HEK293 (cell line): ENCODE measurements at regions not wholly inside any gene's neighbourhood (a gene's known extent, or its start where the extent isn't known, plus 50 kb on each side); places are given as distances from the start of the nearest gene placed in this dataset.

ENCODE experiments used
- CTCF ChIA-PET: fragments of 350-600 bp; formaldehyde crosslinking; extraction: SDS; loops from one replicate; lab custom pipeline; 2021; ENCODE audit warnings: antibody characterized with exemption; lab: Yijun Ruan, JAX
- POLR2A ChIA-PET: fragments of 300-600 bp; formaldehyde crosslinking; extraction: SDS; loops from one replicate; lab custom pipeline; 2020; ENCODE audit warnings: antibody characterized with exemption, inconsistent platforms; lab: Yijun Ruan, JAX
- H3K27ac ChIP-seq: fragments of 200-500 bp; sonication (Bioruptor generic); 2 replicates; pipeline ENCODE4 v1.5.1; 2014; ENCODE audit warnings: low read depth, low read length, control low read depth, inconsistent platforms; ENCODE audit errors: extremely low read depth
- H3K36me3 ChIP-seq, 2 experiments: fragments of 200-500 bp in 1 of 2; sonication (Bioruptor generic) in 1 of 2; 1 replicate in 1 of 2; 2 replicates in 1 of 2; pipeline ENCODE4 v1.5.1; 2014 to 2017; ENCODE audit warnings: inconsistent platforms in 2 of 2, low read length in 2 of 2; ENCODE audit not compliant: control insufficient read depth in 2 of 2, insufficient read depth in 1 of 2
- H3K4me1 ChIP-seq: fragments of 200-500 bp; sonication (Bioruptor generic); 2 replicates; pipeline ENCODE4 v1.5.1; 2014; ENCODE audit warnings: mild to moderate bottlenecking, low read length, inconsistent platforms; ENCODE audit not compliant: control insufficient read depth, insufficient read depth
- H3K4me3 ChIP-seq: 2 replicates; pipeline ENCODE4 v1.5.1; 2011; ENCODE audit warnings: low read depth, mild to moderate bottlenecking, control low read depth, low read length, moderate library complexity
- H3K9me3 ChIP-seq: fragments of 200-500 bp; sonication (Bioruptor generic); 2 replicates; pipeline ENCODE4 v1.5.1; 2014; ENCODE audit warnings: low read depth, low read length, inconsistent platforms; ENCODE audit not compliant: control insufficient read depth, insufficient read depth
- BCL11B ChIP-seq: fragments of 450-650 bp; formaldehyde crosslinking; IDR thresholded peaks from 2 replicates; pipeline ENCODE4 v1.5.1; 2016; ENCODE audit warnings: low read depth, missing biosample characterization, missing genetic modification characterization
- GLI2 ChIP-seq: fragments of 450-650 bp; formaldehyde crosslinking; IDR thresholded peaks from 2 replicates; pipeline ENCODE4; 2017; ENCODE audit warnings: missing biosample characterization, missing genetic modification characterization, low read depth, borderline replicate concordance
- GLIS2 ChIP-seq: fragments of 450-650 bp; formaldehyde crosslinking; IDR thresholded peaks from 2 replicates; pipeline ENCODE4 v1.5.1; 2016; ENCODE audit warnings: missing biosample characterization, missing genetic modification characterization
- KLF1 ChIP-seq: fragments of 450-650 bp; formaldehyde crosslinking; IDR thresholded peaks from 2 replicates; pipeline ENCODE4 v1.5.1; 2016; ENCODE audit warnings: missing biosample characterization, missing genetic modification characterization
- KLF10 ChIP-seq: fragments of 450-650 bp; IDR thresholded peaks from 2 replicates; pipeline ENCODE4 v1.5.1; 2018; ENCODE audit warnings: missing biosample characterization, mild to moderate bottlenecking, missing genetic modification characterization
- YY2 ChIP-seq: fragments of 450-650 bp; formaldehyde crosslinking; IDR thresholded peaks from 2 replicates; pipeline ENCODE4 v1.5.1; 2016; ENCODE audit warnings: missing biosample characterization, missing genetic modification characterization
- ZBTB17 ChIP-seq: fragments of 450-650 bp; formaldehyde crosslinking; IDR thresholded peaks from 2 replicates; pipeline ENCODE4 v1.5.1; 2016; ENCODE audit warnings: missing biosample characterization, missing genetic modification characterization
- ZBTB7A ChIP-seq: fragments of 450-650 bp; formaldehyde crosslinking; IDR thresholded peaks from 2 replicates; pipeline ENCODE4 v1.5.1; 2016; ENCODE audit warnings: low read depth, missing biosample characterization, missing genetic modification characterization
- ZEB2 ChIP-seq: fragments of 450-650 bp; formaldehyde crosslinking; IDR thresholded peaks from 2 replicates; pipeline ENCODE4 v1.5.1; 2016; ENCODE audit warnings: missing biosample characterization, missing genetic modification characterization
- ZNF10 ChIP-seq: fragments of 450-650 bp; formaldehyde crosslinking; IDR thresholded peaks from 2 replicates; pipeline ENCODE4 v1.5.1; 2017; ENCODE audit warnings: missing biosample characterization, missing genetic modification characterization
- ZNF16 ChIP-seq: fragments of 450-650 bp; formaldehyde crosslinking; IDR thresholded peaks from 2 replicates; pipeline ENCODE4 v1.5.1; 2016; ENCODE audit warnings: low read depth, missing biosample characterization, missing genetic modification characterization
- ZNF169 ChIP-seq: fragments of 450-650 bp; formaldehyde crosslinking; IDR thresholded peaks from 2 replicates; pipeline ENCODE4 v1.5.1; 2016; ENCODE audit warnings: missing biosample characterization, missing genetic modification characterization
- ZNF19 ChIP-seq: fragments of 450-650 bp; formaldehyde crosslinking; IDR thresholded peaks from 2 replicates; pipeline ENCODE4; 2016; ENCODE audit warnings: missing biosample characterization, missing genetic modification characterization, low read depth
- ZNF24 ChIP-seq: fragments of 450-650 bp; formaldehyde crosslinking; IDR thresholded peaks from 2 replicates; pipeline ENCODE4 v1.5.1; 2016; ENCODE audit warnings: missing biosample characterization, missing genetic modification characterization
- ZNF571 ChIP-seq: fragments of 450-650 bp; formaldehyde crosslinking; IDR thresholded peaks from 2 replicates; pipeline ENCODE4 v1.5.0; 2017; ENCODE audit warnings: missing biosample characterization, missing genetic modification characterization
- ZNF701 ChIP-seq: fragments of 450-650 bp; formaldehyde crosslinking; IDR thresholded peaks from 2 replicates; pipeline ENCODE4 v1.5.1; 2016; ENCODE audit warnings: missing biosample characterization, missing genetic modification characterization
- TF ChIP-seq, protein P1 (sequence below): fragments of 450-650 bp; formaldehyde crosslinking; IDR thresholded peaks from 2 replicates; pipeline ENCODE4 v1.5.1; 2016; ENCODE audit warnings: missing biosample characterization, missing genetic modification characterization
- TF ChIP-seq, protein P2 (sequence below): fragments of 450-650 bp; formaldehyde crosslinking; IDR thresholded peaks from 2 replicates; pipeline ENCODE4 v1.5.1; 2017; ENCODE audit warnings: missing biosample characterization, missing genetic modification characterization
- TF ChIP-seq, protein P3 (sequence below): fragments of 450-650 bp; formaldehyde crosslinking; IDR thresholded peaks from 2 replicates; pipeline ENCODE4 v1.5.1; 2016; ENCODE audit warnings: missing biosample characterization, missing genetic modification characterization
- TF ChIP-seq, protein P4 (sequence below): fragments of 450-650 bp; formaldehyde crosslinking; optimal IDR thresholded peaks from 2 replicates; pipeline ENCODE3; 2016; ENCODE audit warnings: missing biosample characterization, mild to moderate bottlenecking, missing genetic modification characterization

DNA sequence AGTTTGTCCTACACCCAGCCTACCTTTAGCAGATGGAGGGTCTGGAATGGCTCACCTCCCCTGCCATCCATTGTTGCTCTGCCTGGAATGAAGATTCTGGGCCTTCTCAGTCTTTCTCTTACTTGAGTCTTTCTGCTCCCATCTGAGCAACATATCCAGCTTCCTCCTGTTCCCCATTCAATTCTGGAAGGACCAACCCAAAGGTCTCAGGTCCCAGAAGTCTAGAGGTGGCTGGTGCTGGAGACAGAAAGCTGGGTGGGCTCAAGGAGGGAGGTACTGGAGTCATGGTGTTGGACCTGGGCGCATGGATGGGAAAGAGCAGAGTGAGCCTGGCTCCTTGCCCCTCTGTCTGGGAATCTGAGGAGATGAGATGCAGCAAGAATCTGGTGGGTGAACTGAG, 93.5 kb upstream of the SIX3 start:
- no peak overlapping the region for H3K4me3 ChIP-seq
- POLR2A ChIA-PET, result no interaction called here
- H3K9me3 ChIP-seq, result no peaks in the 10 kb centered on the region
- H3K36me3 ChIP-seq, result no peaks in the 10 kb centered on the region
- H3K4me1 ChIP-seq, result no peaks in the 10 kb centered on the region
- TF ChIP-seq ZNF169 (tag by site-specific recombination), result no peak
- TF ChIP-seq ZNF24 (tag by site-specific recombination), result no peak
- TF ChIP-seq, protein P1, sequence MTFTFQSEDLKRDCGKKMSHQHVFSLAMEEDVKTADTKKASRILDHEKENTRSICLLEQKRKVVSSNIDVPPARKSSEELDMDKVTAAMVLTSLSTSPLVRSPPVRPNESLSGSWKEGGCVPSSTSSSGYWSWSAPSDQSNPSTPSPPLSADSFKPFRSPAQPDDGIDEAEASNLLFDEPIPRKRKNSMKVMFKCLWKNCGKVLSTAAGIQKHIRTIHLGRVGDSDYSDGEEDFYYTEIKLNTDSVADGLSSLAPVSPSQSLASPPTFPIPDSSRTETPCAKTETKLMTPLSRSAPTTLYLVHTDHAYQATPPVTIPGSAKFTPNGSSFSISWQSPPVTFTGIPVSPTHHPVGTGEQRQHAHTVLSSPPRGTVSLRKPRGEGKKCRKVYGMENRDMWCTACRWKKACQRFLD (tag by site-specific recombination), result no peak
- TF ChIP-seq ZNF19 (tag by site-specific recombination), result no peak
- TF ChIP-seq ZEB2 (tag by site-specific recombination), result no peak
- no peak for TF ChIP-seq ZBTB17 (tag by site-specific recombination)
- TF ChIP-seq GLIS2 (tag by site-specific recombination), result no peak
- TF ChIP-seq BCL11B (tag by site-specific recombination), result no peak
- TF ChIP-seq GLI2 (tag by site-specific recombination), result no peak
- no peak for TF ChIP-seq ZNF10
- no peak for TF ChIP-seq ZNF16
- TF ChIP-seq, all 188 proteins: peak for 0
- no peak overlapping the region for H3K27ac ChIP-seq
- CTCF ChIA-PET, result interaction anchor here (0.6 kb wide), 1 partner anchor 19 kb away, joined by 3 read pairs; no protein-coding TSS in a partner anchor

DNA sequence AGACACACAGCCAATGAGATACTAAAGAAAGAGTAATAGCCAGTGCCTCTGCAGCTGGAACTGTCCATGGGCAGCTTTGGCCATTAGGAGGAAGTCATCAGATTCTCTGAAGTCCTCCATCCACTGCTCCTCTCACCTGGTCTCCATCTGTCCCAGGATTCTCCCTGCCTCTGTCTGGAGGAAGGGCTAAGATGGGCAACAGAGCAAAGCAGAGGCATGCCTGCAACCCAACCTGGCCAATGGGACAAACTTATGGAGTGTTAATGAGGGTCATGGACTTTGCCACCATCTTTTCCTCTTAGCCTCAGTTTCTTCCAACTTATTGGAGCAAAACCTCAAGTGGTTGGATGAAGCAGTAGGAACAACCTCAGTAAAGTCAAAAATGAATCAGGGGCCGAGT, 91.5 kb upstream of the SIX3 start:
- no peak overlapping the region for H3K4me3 ChIP-seq
- no peaks in the 10 kb centered on the region for H3K4me1 ChIP-seq
- H3K9me3 ChIP-seq, result no peaks in the 10 kb centered on the region
- H3K36me3 ChIP-seq, result no peaks in the 10 kb centered on the region
- POLR2A ChIA-PET, result no interaction called here
- TF ChIP-seq ZBTB7A (tag by site-specific recombination) (no peak), KLF10 (tag by site-specific recombination) (no peak), KLF1 (tag by site-specific recombination) (no peak), ZNF571 (tag by site-specific recombination) (no peak), ZNF19 (tag by site-specific recombination) (no peak), ZNF701 (tag by site-specific recombination) (no peak), YY2 (tag by site-specific recombination) (no peak)
- TF ChIP-seq, protein P2, sequence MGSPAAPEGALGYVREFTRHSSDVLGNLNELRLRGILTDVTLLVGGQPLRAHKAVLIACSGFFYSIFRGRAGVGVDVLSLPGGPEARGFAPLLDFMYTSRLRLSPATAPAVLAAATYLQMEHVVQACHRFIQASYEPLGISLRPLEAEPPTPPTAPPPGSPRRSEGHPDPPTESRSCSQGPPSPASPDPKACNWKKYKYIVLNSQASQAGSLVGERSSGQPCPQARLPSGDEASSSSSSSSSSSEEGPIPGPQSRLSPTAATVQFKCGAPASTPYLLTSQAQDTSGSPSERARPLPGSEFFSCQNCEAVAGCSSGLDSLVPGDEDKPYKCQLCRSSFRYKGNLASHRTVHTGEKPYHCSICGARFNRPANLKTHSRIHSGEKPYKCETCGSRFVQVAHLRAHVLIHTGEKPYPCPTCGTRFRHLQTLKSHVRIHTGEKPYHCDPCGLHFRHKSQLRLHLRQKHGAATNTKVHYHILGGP (tag by site-specific recombination), result no peak
- TF ChIP-seq, protein P3, sequence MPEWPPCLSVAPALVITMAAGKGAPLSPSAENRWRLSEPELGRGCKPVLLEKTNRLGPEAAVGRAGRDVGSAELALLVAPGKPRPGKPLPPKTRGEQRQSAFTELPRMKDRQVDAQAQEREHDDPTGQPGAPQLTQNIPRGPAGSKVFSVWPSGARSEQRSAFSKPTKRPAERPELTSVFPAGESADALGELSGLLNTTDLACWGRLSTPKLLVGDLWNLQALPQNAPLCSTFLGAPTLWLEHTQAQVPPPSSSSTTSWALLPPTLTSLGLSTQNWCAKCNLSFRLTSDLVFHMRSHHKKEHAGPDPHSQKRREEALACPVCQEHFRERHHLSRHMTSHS, result no peak
- TF ChIP-seq, protein P4, sequence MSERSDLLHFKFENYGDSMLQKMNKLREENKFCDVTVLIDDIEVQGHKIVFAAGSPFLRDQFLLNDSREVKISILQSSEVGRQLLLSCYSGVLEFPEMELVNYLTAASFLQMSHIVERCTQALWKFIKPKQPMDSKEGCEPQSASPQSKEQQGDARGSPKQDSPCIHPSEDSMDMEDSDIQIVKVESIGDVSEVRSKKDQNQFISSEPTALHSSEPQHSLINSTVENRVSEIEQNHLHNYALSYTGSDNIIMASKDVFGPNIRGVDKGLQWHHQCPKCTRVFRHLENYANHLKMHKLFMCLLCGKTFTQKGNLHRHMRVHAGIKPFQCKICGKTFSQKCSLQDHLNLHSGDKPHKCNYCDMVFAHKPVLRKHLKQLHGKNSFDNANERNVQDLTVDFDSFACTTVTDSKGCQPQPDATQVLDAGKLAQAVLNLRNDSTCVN, result no peak
- CTCF ChIA-PET, result no interaction called here
- H3K27ac ChIP-seq, result no peak overlapping the region
